PC-9 (cell line): ENCODE measurements at regions not wholly inside any gene's neighbourhood (a gene's known extent, or its start where the extent isn't known, plus 50 kb on each side); places are given as distances from the start of the nearest gene placed in this dataset.

Source experiments
- BruUV-seq: library from RNA; stranded (reverse); fragments of 400-500 nt; replicated peaks from 2 replicates; lab custom pipeline; 2021; lab: Mats Ljungman, UMichigan
- CTCF ChIA-PET: fragments of 300-600 bp; sonication (Branson Sonifier 250); formaldehyde crosslinking; loops from one replicate; lab custom pipeline; 2022; ENCODE audit warnings: antibody characterized with exemption; lab: Charles Lee
- POLR2A ChIA-PET: fragments of 300-600 bp; sonication (Branson Sonifier 250); formaldehyde crosslinking; loops from one replicate; lab custom pipeline; 2022; ENCODE audit warnings: antibody characterized with exemption; ENCODE audit not compliant: unreplicated experiment; lab: Charles Lee
- DNase-seq, 2 experiments: peaks; one replicate each; pipeline versions ENCODE4 v3.0.0 to v3.0.0-alpha.2; 2015 to 2022; ENCODE audit warnings: mixed read lengths in 1 of 2
- H2AFZ ChIP-seq: fragments of 200-600 bp; sonication (generic); 2 replicates; pipeline ENCODE4 v1.8.1; 2017; ENCODE audit warnings: antibody characterized with exemption
- H3F3A ChIP-seq: fragments of 200-600 bp; sonication (generic); 2 replicates; pipeline ENCODE4 v1.8.1; 2017; ENCODE audit warnings: antibody characterized with exemption, mild to moderate bottlenecking, low read depth; ENCODE audit not compliant: insufficient read depth
- H3K27ac ChIP-seq: fragments of 200-600 bp; sonication (generic); 2 replicates; pipeline ENCODE4 v1.6.1; 2016; ENCODE audit warnings: mixed run types
- H3K27me3 ChIP-seq: fragments of 200-600 bp; sonication (generic); 2 replicates; pipeline ENCODE4 v1.6.1; 2016; ENCODE audit warnings: low read depth, mixed run types; ENCODE audit not compliant: insufficient read depth
- H3K36me3 ChIP-seq: fragments of 200-600 bp; sonication (generic); 2 replicates; pipeline ENCODE4 v1.6.1; 2016; ENCODE audit warnings: low read depth, mixed run types
- H3K4me1 ChIP-seq: fragments of 200-600 bp; sonication (generic); replicated peaks from 2 replicates; pipeline ENCODE4 v1.6.1; 2016; ENCODE audit warnings: mixed run types; ENCODE audit not compliant: insufficient read depth
- H3K4me2 ChIP-seq: fragments of 200-600 bp; sonication (generic); 2 replicates; pipeline ENCODE4 v1.6.1; 2017; ENCODE audit warnings: mixed run types
- H3K4me3 ChIP-seq: fragments of 200-600 bp; sonication (generic); 2 replicates; pipeline ENCODE4 v1.6.1; 2016; ENCODE audit warnings: mixed run types
- H3K79me2 ChIP-seq: fragments of 200-600 bp; sonication (generic); 2 replicates; pipeline ENCODE4 v1.6.1; 2017; ENCODE audit warnings: low read depth, mixed run types
- H3K9me2 ChIP-seq: fragments of 200-600 bp; sonication (generic); 2 replicates; pipeline ENCODE4 v1.8.1; 2017; ENCODE audit warnings: mild to moderate bottlenecking; ENCODE audit not compliant: insufficient read depth
- H3K9me3 ChIP-seq: fragments of 200-600 bp; sonication (generic); 2 replicates; pipeline ENCODE4 v1.8.1; 2016; ENCODE audit warnings: low read depth; ENCODE audit not compliant: insufficient read depth
- H4K20me1 ChIP-seq: fragments of 200-600 bp; sonication (generic); 2 replicates; pipeline ENCODE4 v1.8.1; 2017; ENCODE audit not compliant: insufficient read depth
- CTCF ChIP-seq: fragments of 200-600 bp; sonication (generic); conservative IDR thresholded peaks from 2 replicates; pipeline ENCODE4 v1.6.1; 2017; ENCODE audit warnings: mixed run types, antibody characterized with exemption, mild to moderate bottlenecking, moderate library complexity
- EZH2 ChIP-seq: fragments of 200-600 bp; sonication (generic); IDR thresholded peaks from 2 replicates; pipeline ENCODE4 v1.8.0; 2017; ENCODE audit warnings: antibody characterized with exemption, low read depth
- intact Hi-C: fragments of 100-400 bp; cut with micrococcal nuclease; formaldehyde crosslinking; loops from one replicate; pipeline ENCODE4 v1.10.0; 2022; ENCODE audit not compliant: unreplicated experiment

- TF ChIP-seq CTCF (no peak), EZH2 (no peak)
- Histone ChIP-seq H3K4me3 (no peak overlapping the region), H3K9me3 (peaks cover 6% of the 10 kb centered on the region; the same call in 1 of the 2 replicates), H3K27me3 (no peaks in the 10 kb centered on the region), H3K36me3 (no peaks in the 10 kb centered on the region), H3K27ac (no peak overlapping the region), H3K4me2 (no peak overlapping the region), H3K79me2 (no peaks in the 10 kb centered on the region), H3K4me1 (no peaks in the 10 kb centered on the region), H3F3A (no peaks in the 10 kb centered on the region), H3K9me2 (peaks cover 4% of the 10 kb centered on the region; the same call in 1 of the 2 replicates), H2AFZ (no peak overlapping the region), H4K20me1 (no peaks in the 10 kb centered on the region)
- intact Hi-C loops = no loop called here
- POLR2A ChIA-PET = interaction anchor here (0.6 kb wide), 1 partner anchor 132 kb away, joined by 4 read pairs; no protein-coding TSS in a partner anchor
- no TSS peak for BruUV-seq
- CTCF ChIA-PET = no interaction called here
- no peak for DNase-seq
Measured at GRCh38 chr15:91473894-91474545, 374.0 kb downstream of the SV2B start.

- TF ChIP-seq CTCF (no peak), EZH2 (no peak)
- no peaks in the 10 kb centered on the region for H3K79me2 ChIP-seq
- no peaks in the 10 kb centered on the region for H3F3A ChIP-seq
- no peak overlapping the region for H3K4me3 ChIP-seq
- H3K27ac ChIP-seq = no peak overlapping the region
- no peaks in the 10 kb centered on the region for H3K27me3 ChIP-seq
- H3K36me3 ChIP-seq = no peaks in the 10 kb centered on the region
- H4K20me1 ChIP-seq = no peaks in the 10 kb centered on the region
- H3K4me2 ChIP-seq = no peak overlapping the region
- no peaks in the 10 kb centered on the region for H3K4me1 ChIP-seq
- BruUV-seq = no TSS peak
- no peak overlapping the region for H2AFZ ChIP-seq
- CTCF ChIA-PET = no interaction called here
- intact Hi-C loops = no loop called here
- H3K9me2 ChIP-seq = peaks cover 4% of the 10 kb centered on the region; the same call in 1 of the 2 replicates
- H3K9me3 ChIP-seq = peaks cover 6% of the 10 kb centered on the region; the same call in 1 of the 2 replicates
- POLR2A ChIA-PET = no interaction called here
- DNase-seq = no peak
Measured at GRCh38 chr15:91476861-91477260, 376.6 kb upstream of the SLCO3A1 start.

GRCh38 chr15:91478717-91479191, 374.8 kb upstream of the SLCO3A1 start:
- 0 out of 2 replicates have a peak, but pooled peaks cover 2% of the 10 kb centered on the region for H3K4me1 ChIP-seq
- H3K79me2 ChIP-seq = no peaks in the 10 kb centered on the region
- no peak overlapping the region for H3K4me2 ChIP-seq
- no peaks in the 10 kb centered on the region for H3K36me3 ChIP-seq
- no peaks in the 10 kb centered on the region for H3F3A ChIP-seq
- no peak for TF ChIP-seq EZH2
- TF ChIP-seq CTCF = no peak
- H3K9me2 ChIP-seq = peaks cover 4% of the 10 kb centered on the region; the same call in 1 of the 2 replicates
- BruUV-seq = no TSS peak
- CTCF ChIA-PET = no interaction called here
- H3K27me3 ChIP-seq = no peaks in the 10 kb centered on the region
- no peak for DNase-seq
- POLR2A ChIA-PET = no interaction called here
- H3K4me3 ChIP-seq = no peak overlapping the region
- intact Hi-C loops = no loop called here
- no peak overlapping the region for H2AFZ ChIP-seq
- H3K9me3 ChIP-seq = peaks cover 3% of the 10 kb centered on the region; the same call in 1 of the 2 replicates
- H4K20me1 ChIP-seq = no peaks in the 10 kb centered on the region
- no peak overlapping the region for H3K27ac ChIP-seq
